Body of pancreas (tissue), 4 donors: ENCODE measurements at regions not wholly inside any gene's neighbourhood (a gene's known extent, or its start where the extent isn't known, plus 50 kb on each side); places are given as distances from the start of the nearest gene placed in this dataset.
A peak's percentile ranks its signal among the peaks of the same experiment; 100 is the strongest.

Experiments used
- ATAC-seq: fragments of 150-250 bp; one replicate; pipeline ENCODE4 v1.9.1; 2016
- DNase-seq, 4 donors: peaks; one replicate each; pipeline ENCODE4 v3.0.0-alpha.2; 2019
- H3K27ac ChIP-seq, 4 donors: fragments of 200-600 bp; sonication (generic); 1 replicate in 3 of 4; 2 replicates in 1 of 4; pipeline versions ENCODE4 v1.5.1 to v1.6.1; 2016 to 2019; ENCODE audit warnings: mild to moderate bottlenecking in 1 of 4, mixed read lengths in 1 of 4, moderate library complexity in 1 of 4
- H3K27me3 ChIP-seq, 2 donors: fragments of 200-600 bp; sonication (generic); one replicate each; pipeline ENCODE4 v1.6.0; 2016; ENCODE audit warnings: mild to moderate bottlenecking in 1 of 2
- H3K36me3 ChIP-seq, 2 donors: fragments of 200-600 bp; sonication (generic); replicated peaks in 1 of 2; 2 replicates each; pipeline ENCODE4 v1.5.1; 2016; ENCODE audit warnings: low read depth in 2 of 2; ENCODE audit not compliant: insufficient read depth in 1 of 2
- H3K4me1 ChIP-seq: fragments of 200-600 bp; sonication (generic); one replicate; pipeline ENCODE4 v1.6.0; 2016
- H3K4me3 ChIP-seq, 2 donors: fragments of 200-600 bp; sonication (generic); 1 replicate in 1 of 2; 2 replicates in 1 of 2; pipeline ENCODE4 v1.5.1; 2016 to 2019
- H3K9me3 ChIP-seq, 3 donors: fragments of 200-600 bp; sonication (generic); 1 replicate in 2 of 3; 2 replicates in 1 of 3; pipeline ENCODE4 v1.5.1; 2016
- CTCF ChIP-seq, 7 experiments: fragments of 450-650 bp in 4 of 7; fragments of 200-600 bp in 3 of 7; sonication (generic) in 3 of 7; IDR thresholded peaks; one replicate each; pipeline ENCODE4 v1.5.1; 2016 to 2019; ENCODE audit warnings: antibody characterized with exemption in 7 of 7
- POLR2A ChIP-seq, 3 donors: fragments of 450-650 bp; IDR thresholded peaks; one replicate each; pipeline ENCODE4 v1.6.1; 2016; ENCODE audit warnings: antibody characterized with exemption in 3 of 3, mild to moderate bottlenecking in 2 of 3
- WGBS, 2 donors: methylation state at CpG; one replicate each; pipeline ENCODE4 v1.1.5; 2017; 5-methylcytosine and 5-hydroxymethylcytosine counted together
- intact Hi-C: fragments of 100-400 bp; cut with DNase I; formaldehyde crosslinking; loops from one replicate; pipeline ENCODE4 v1.15.1; 2023

- H3K4me1 ChIP-seq = peaks cover 26% of the 10 kb centered on the region
- ATAC-seq (no peak), DNase-seq (no peak)
- no peaks in the 10 kb centered on the region for H3K36me3 ChIP-seq
- no peak for TF ChIP-seq CTCF (IDR thresholded peaks at IDR 0.05)
- no peak for TF ChIP-seq POLR2A (IDR thresholded peaks at IDR 0.05)
- H3K27me3 ChIP-seq = no peaks in the 10 kb centered on the region
- H3K9me3 ChIP-seq = no peaks in the 10 kb centered on the region
- peak overlapping the region in 3 of 4 donors; percentile 36 to 68 (median 53) for H3K27ac ChIP-seq
- intact Hi-C loops = no loop called here
- 48 to 53% methylated on average over 7 of the region's 7 CpGs for WGBS, 2 donors
- no peak overlapping the region for H3K4me3 ChIP-seq
Measured at GRCh38 chr15:77538027-77538451, 94.7 kb downstream of the LINGO1 start.

- 76 to 100% methylated on average over 1 of the region's 1 CpG for WGBS, 2 donors
- Histone ChIP-seq H3K36me3 (no peaks in the 10 kb centered on the region), H3K9me3 (no peaks in the 10 kb centered on the region), H3K4me1 (peaks cover 21% of the 10 kb centered on the region), H3K27ac (no peak overlapping the region), H3K4me3 (no peak overlapping the region), H3K27me3 (no peaks in the 10 kb centered on the region)
- no peak for DNase-seq
- no peak for ATAC-seq
- TF ChIP-seq CTCF (IDR thresholded peaks at IDR 0.05) = no peak
- intact Hi-C loops = no loop called here
Measured at GRCh38 chr15:77537006-77537405, 95.7 kb downstream of the LINGO1 start.

- Histone ChIP-seq H3K27ac (no peak overlapping the region), H3K4me3 (no peak overlapping the region), H3K27me3 (no peaks in the 10 kb centered on the region), H3K36me3 (no peaks in the 10 kb centered on the region), H3K9me3 (no peaks in the 10 kb centered on the region), H3K4me1 (peaks cover 21% of the 10 kb centered on the region)
- WGBS, 2 donors = 87 to 94% methylated on average over 7 of the region's 7 CpGs
- ATAC-seq (no peak), DNase-seq (peak in 1 of 4 donors; percentile 25)
- TF ChIP-seq POLR2A (IDR thresholded peaks at IDR 0.05) = no peak
- TF ChIP-seq CTCF (IDR thresholded peaks at IDR 0.05) = no peak
- intact Hi-C loops = no loop called here
Measured at GRCh38 chr15:77535845-77536244, 96.9 kb downstream of the LINGO1 start.
